SK-MEL-5 (cell line): ENCODE measurements at regions not wholly inside any gene's neighbourhood (a gene's known extent, or its start where the extent isn't known, plus 50 kb on each side); places are given as distances from the start of the nearest gene placed in this dataset.
"Not testable (repeated sequence)": the region's sequence is repeated elsewhere in the genome, so short reads cannot be mapped to it uniquely, and the experiment has no call there.

Source experiments
- DNase-seq: peaks from one replicate; pipeline ENCODE4 v3.0.0-alpha.2; 2016; ENCODE audit warnings: low read depth, low spot score
- in situ Hi-C: cut with HindIII; loops from 2 replicates; pipeline ENCODE4 v1.10.0; 2016; ENCODE audit warnings: low sequenced_read_pairs, high pct_unique_total_duplicates, low pct_unique_long_range_greater_than_20kb

- in situ Hi-C loops: no loop called here
- DNase-seq: no peak
Observed at GRCh38 chr3:80677796-80678195, 910.0 kb upstream of the ROBO1 start.

GRCh38 chr3:80676866-80677265 lies 909.1 kb upstream of the ROBO1 start:
- in situ Hi-C loops: no loop called here
- DNase-seq: no peak

GRCh38 chr3:80676261-80676660 lies 908.5 kb upstream of the ROBO1 start:
- DNase-seq: no peak
- in situ Hi-C loops: no loop called here

- in situ Hi-C loops: no loop called here
- DNase-seq: no peak
Observed at GRCh38 chr3:80675790-80676189, 908.0 kb upstream of the ROBO1 start.

GRCh38 chr3:80668600-80669294 lies 900.9 kb upstream of the ROBO1 start:
- in situ Hi-C loops: no loop called here
- DNase-seq: no peak

- no peak for DNase-seq
- in situ Hi-C loops: no loop called here
Observed at GRCh38 chr3:80668100-80668499, 900.3 kb upstream of the ROBO1 start.

- no peak for DNase-seq
- in situ Hi-C loops: no loop called here
Observed at GRCh38 chr3:80663426-80663825, 895.6 kb upstream of the ROBO1 start.

- DNase-seq: no peak
- in situ Hi-C loops: no loop called here
Observed at GRCh38 chr3:80655216-80655615, 887.4 kb upstream of the ROBO1 start.

- in situ Hi-C loops: no loop called here
- no peak for DNase-seq
Observed at GRCh38 chr3:80649170-80649569, 881.4 kb upstream of the ROBO1 start.

- no peak for DNase-seq
- in situ Hi-C loops: no loop called here
Observed at GRCh38 chr3:80643421-80643820, 875.6 kb upstream of the ROBO1 start.

- no peak for DNase-seq
- in situ Hi-C loops: no loop called here
Observed at GRCh38 chr3:80618295-80619256, 850.8 kb upstream of the ROBO1 start.

- no peak for DNase-seq
- in situ Hi-C loops: no loop called here
Observed at GRCh38 chr3:80612366-80612765, 844.6 kb upstream of the ROBO1 start.

- DNase-seq, in situ Hi-C loops: not testable (repeated sequence)
Observed at GRCh38 chr3:80608072-80608471, 840.3 kb upstream of the ROBO1 start.

- in situ Hi-C loops: no loop called here
Observed at GRCh38 chr3:80606073-80606472, 838.3 kb upstream of the ROBO1 start.

GRCh38 chr3:80601479-80601878 lies 833.7 kb upstream of the ROBO1 start:
- no peak for DNase-seq
- in situ Hi-C loops: no loop called here

More at GRCh38 chr3:80606073-80606472, 838.3 kb upstream of the ROBO1 start:
- DNase-seq: peak; percentile 9

- in situ Hi-C loops: no loop called here
- DNase-seq: no peak
Observed at GRCh38 chr3:80592792-80593191, 825.0 kb upstream of the ROBO1 start.

GRCh38 chr3:80586338-80586737 lies 818.5 kb upstream of the ROBO1 start:
- no peak for DNase-seq
- in situ Hi-C loops: no loop called here

- no peak for DNase-seq
- in situ Hi-C loops: no loop called here
Observed at GRCh38 chr3:80580146-80580545, 812.3 kb upstream of the ROBO1 start.

GRCh38 chr3:80564391-80564790 lies 796.6 kb upstream of the ROBO1 start:
- DNase-seq: no peak
- in situ Hi-C loops: no loop called here
